ENCODE measurements at regions not wholly inside any gene's neighbourhood (a gene's known extent, or its start where the extent isn't known, plus 50 kb on each side); places are given as distances from the start of the nearest gene placed in this dataset.

DNA sequence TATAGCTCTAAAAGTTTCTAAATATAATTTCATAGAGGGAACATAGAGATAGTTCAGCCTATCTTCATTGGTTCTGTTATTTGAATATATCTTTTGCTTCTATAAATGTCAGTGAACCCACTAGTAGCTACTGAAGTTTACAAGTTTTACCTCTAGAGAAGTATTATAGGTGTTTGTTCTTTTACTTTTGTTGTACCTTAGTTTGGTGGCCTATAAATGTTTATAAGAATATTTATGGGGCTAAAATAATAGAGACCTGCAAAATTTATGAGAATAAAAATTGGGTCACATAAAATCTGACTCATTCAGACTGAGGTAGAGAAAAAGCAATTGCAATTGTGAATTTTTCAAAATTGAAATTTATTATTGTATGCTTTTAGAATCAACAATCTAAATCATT, 162.6 kb downstream of the SERPINI1 start:
- Histone ChIP-seq H3K18ac (ENCODE audit: low read depth, low read length) (no peak overlapping the region), H2AK9ac (replicated peaks; ENCODE audit: low read depth, low read length, poor library complexity) (no peak overlapping the region), H3K36me3 (ENCODE audit: control insufficient read depth, insufficient read depth, low read length) (no peaks in the 10 kb centered on the region), H4K91ac (ENCODE audit: insufficient read depth, low read depth, low read length) (no peak overlapping the region), H3K9me1 (ENCODE audit: insufficient read depth, low read length) (no peaks in the 10 kb centered on the region), H4K5ac (ENCODE audit: low read depth, low read length) (no peak overlapping the region), H2BK15ac (ENCODE audit: low read depth, low read length) (no peak overlapping the region), H2AK5ac (ENCODE audit: low read depth, low read length) (no peak overlapping the region), H2AFZ (replicated peaks; ENCODE audit: low read length, poor library complexity) (no peak overlapping the region), H4K8ac (ENCODE audit: low read depth in 2 of 2, low read length in 2 of 2) (no peak overlapping the region), H2BK120ac (ENCODE audit: low read depth, low read length) (no peak overlapping the region), H2BK20ac (ENCODE audit: low read depth, low read length) (no peak overlapping the region), H3K9ac (ENCODE audit: low read depth, low read length) (no peak overlapping the region), H3K27me3 (ENCODE audit: control insufficient read depth, insufficient read depth, low read length) (no peaks in the 10 kb centered on the region), H3K4me1 (ENCODE audit: control insufficient read depth, insufficient read depth, low read length) (no peaks in the 10 kb centered on the region), H3K79me1 (ENCODE audit: low read depth in 1 of 2, low read length in 2 of 2) (no peaks in the 10 kb centered on the region), H3K23ac (ENCODE audit: low read depth, low read length) (no peak overlapping the region), H2BK5ac (ENCODE audit: low read depth, low read length, poor library complexity, severe bottlenecking) (no peak overlapping the region), H3K14ac (replicated peaks; ENCODE audit: low read depth, low read length) (no peak overlapping the region), H3K4me2 (ENCODE audit: low read depth, low read length) (no peak overlapping the region), H3K27ac (ENCODE audit: insufficient read depth, low read length) (no peak overlapping the region), H4K20me1 (ENCODE audit: insufficient read depth, low read length) (no peaks in the 10 kb centered on the region), H3K4ac (ENCODE audit: low read depth, low read length) (no peak overlapping the region), H3K4me3 (ENCODE audit: insufficient read depth, low read depth, low read length) (no peak overlapping the region), H3K9me3 (ENCODE audit: control insufficient read depth, insufficient read depth, low read length) (no peaks in the 10 kb centered on the region), H3K56ac (ENCODE audit: extremely low read depth, insufficient read depth, low read length) (no peak overlapping the region)
- ChIA-PET POLR2A (ENCODE audit: unreplicated experiment) (no interaction called here), CTCF (interaction anchor here (0.6 kb wide), 1 partner anchor 15 kb away, joined by 6 read pairs; no protein-coding TSS in a partner anchor)
- DNase-seq (no peak), ATAC-seq (ENCODE audit: low read depth) (no peak)
- BruUV-seq (replicated peaks), result no TSS peak
- TF ChIP-seq RAD21 (IDR thresholded peaks at IDR 0.05; ENCODE audit: low read length), result no peak
- TF ChIP-seq BHLHE40 (IDR thresholded peaks at IDR 0.05; ENCODE audit: low read depth, low read length), result no peak
- no peak for TF ChIP-seq SMC3 (IDR thresholded peaks at IDR 0.05; ENCODE audit: low read depth, low read length)
- TF ChIP-seq, protein P1, sequence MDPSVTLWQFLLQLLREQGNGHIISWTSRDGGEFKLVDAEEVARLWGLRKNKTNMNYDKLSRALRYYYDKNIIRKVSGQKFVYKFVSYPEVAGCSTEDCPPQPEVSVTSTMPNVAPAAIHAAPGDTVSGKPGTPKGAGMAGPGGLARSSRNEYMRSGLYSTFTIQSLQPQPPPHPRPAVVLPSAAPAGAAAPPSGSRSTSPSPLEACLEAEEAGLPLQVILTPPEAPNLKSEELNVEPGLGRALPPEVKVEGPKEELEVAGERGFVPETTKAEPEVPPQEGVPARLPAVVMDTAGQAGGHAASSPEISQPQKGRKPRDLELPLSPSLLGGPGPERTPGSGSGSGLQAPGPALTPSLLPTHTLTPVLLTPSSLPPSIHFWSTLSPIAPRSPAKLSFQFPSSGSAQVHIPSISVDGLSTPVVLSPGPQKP (IDR thresholded peaks at IDR 0.05; ENCODE audit: borderline replicate concordance, low read depth, low read length), result no peak
- no peak for TF ChIP-seq MXI1 (IDR thresholded peaks at IDR 0.05; ENCODE audit: borderline replicate concordance, low read depth, low read length)
- no peak for TF ChIP-seq USF2 (IDR thresholded peaks at IDR 0.05; ENCODE audit: low read depth, low read length)
- TF ChIP-seq RCOR1 (IDR thresholded peaks at IDR 0.05; ENCODE audit: insufficient replicate concordance, low read length), result no peak
- TF ChIP-seq, protein P2, sequence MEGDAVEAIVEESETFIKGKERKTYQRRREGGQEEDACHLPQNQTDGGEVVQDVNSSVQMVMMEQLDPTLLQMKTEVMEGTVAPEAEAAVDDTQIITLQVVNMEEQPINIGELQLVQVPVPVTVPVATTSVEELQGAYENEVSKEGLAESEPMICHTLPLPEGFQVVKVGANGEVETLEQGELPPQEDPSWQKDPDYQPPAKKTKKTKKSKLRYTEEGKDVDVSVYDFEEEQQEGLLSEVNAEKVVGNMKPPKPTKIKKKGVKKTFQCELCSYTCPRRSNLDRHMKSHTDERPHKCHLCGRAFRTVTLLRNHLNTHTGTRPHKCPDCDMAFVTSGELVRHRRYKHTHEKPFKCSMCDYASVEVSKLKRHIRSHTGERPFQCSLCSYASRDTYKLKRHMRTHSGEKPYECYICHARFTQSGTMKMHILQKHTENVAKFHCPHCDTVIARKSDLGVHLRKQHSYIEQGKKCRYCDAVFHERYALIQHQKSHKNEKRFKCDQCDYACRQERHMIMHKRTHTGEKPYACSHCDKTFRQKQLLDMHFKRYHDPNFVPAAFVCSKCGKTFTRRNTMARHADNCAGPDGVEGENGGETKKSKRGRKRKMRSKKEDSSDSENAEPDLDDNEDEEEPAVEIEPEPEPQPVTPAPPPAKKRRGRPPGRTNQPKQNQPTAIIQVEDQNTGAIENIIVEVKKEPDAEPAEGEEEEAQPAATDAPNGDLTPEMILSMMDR (conservative IDR thresholded peaks at IDR 0.05; ENCODE audit: low read depth, low read length), result no peak
- no peak for TF ChIP-seq FOS (IDR thresholded peaks at IDR 0.05; ENCODE audit: low read depth, low read length)
- TF ChIP-seq CEBPB (IDR thresholded peaks at IDR 0.05; ENCODE audit: low read depth, low read length), result no peak
- no peak for TF ChIP-seq POLR2A (IDR thresholded peaks at IDR 0.05; ENCODE audit: low read depth, low read length)
- TF ChIP-seq NFE2L2 (IDR thresholded peaks at IDR 0.05; ENCODE audit: low read depth, low read length), result no peak
- no peak for TF ChIP-seq MAZ (IDR thresholded peaks at IDR 0.05; ENCODE audit: borderline replicate concordance, low read depth, low read length)
- TF ChIP-seq MAFK (IDR thresholded peaks at IDR 0.05; ENCODE audit: low read depth, low read length), result no peak
- TF ChIP-seq RFX5 (IDR thresholded peaks at IDR 0.05; ENCODE audit: low read depth, low read length), result no peak
- no peak for TF ChIP-seq CHD1 (IDR thresholded peaks at IDR 0.05; ENCODE audit: low read depth, low read length)
- dilution Hi-C loops (cut with HindIII; ENCODE audit: low sequenced_read_pairs, unreplicated experiment) (no loop called here), in situ Hi-C loops (cut with MboI; ENCODE audit: low sequenced_read_pairs) (no loop called here), intact Hi-C loops (cut with micrococcal nuclease) (no loop called here)

Data from IMR-90 (cell line).